ENCODE measurements at regions not wholly inside any gene's neighbourhood (a gene's known extent, or its start where the extent isn't known, plus 50 kb on each side); places are given as distances from the start of the nearest gene placed in this dataset.

GRCh38 chr5:120256376-120256775 is 207.7 kb upstream of the PRR16 start:
- H4K91ac ChIP-seq (ENCODE audit: low read depth, low read length, poor library complexity), result no peak overlapping the region
- H3K27me3 ChIP-seq (ENCODE audit: control insufficient read depth in 3 of 3, insufficient read depth in 3 of 3, low read depth in 1 of 3, low read length in 3 of 3), result no peaks in the 10 kb centered on the region
- no peak overlapping the region for H3K14ac ChIP-seq (ENCODE audit: low read length)
- H3K27ac ChIP-seq (replicated peaks; ENCODE audit: low read length), result no peak overlapping the region
- H3K4me3 ChIP-seq (ENCODE audit: low read length in 2 of 2), result no peak overlapping the region
- no peak overlapping the region for H3K4ac ChIP-seq (ENCODE audit: low read length)
- no peak overlapping the region for H2BK15ac ChIP-seq (ENCODE audit: low read length)
- no peak overlapping the region for H2BK5ac ChIP-seq (ENCODE audit: low read length)
- H3K9ac ChIP-seq (ENCODE audit: low read depth, low read length, poor library complexity), result no peak overlapping the region
- H3K36me3 ChIP-seq (replicated peaks in 1 of 2; ENCODE audit: control insufficient read depth in 2 of 2, insufficient read depth in 2 of 2, low read length in 2 of 2), result no peaks in the 10 kb centered on the region
- H3K4me2 ChIP-seq (ENCODE audit: insufficient read depth, low read length, poor library complexity, severe bottlenecking), result no peak overlapping the region
- no peak overlapping the region for H2BK120ac ChIP-seq (ENCODE audit: low read depth, low read length)
- H3K18ac ChIP-seq (ENCODE audit: low read length), result no peak overlapping the region
- H3K4me1 ChIP-seq (ENCODE audit: control insufficient read depth in 2 of 2, insufficient read depth in 1 of 2, low read depth in 1 of 2, low read length in 2 of 2), result peaks cover 0 to 4% of the 10 kb centered on the region in 2 donors
- H3K79me1 ChIP-seq (ENCODE audit: low read depth, low read length), result no peaks in the 10 kb centered on the region
- no peak overlapping the region for H2AK5ac ChIP-seq (ENCODE audit: low read depth, low read length)
- DNase-seq (ENCODE audit: low spot score), result no peak
- no peak overlapping the region for H4K8ac ChIP-seq (ENCODE audit: low read depth, low read length)
- no peak overlapping the region for H2BK12ac ChIP-seq (ENCODE audit: low read length)
- no peaks in the 10 kb centered on the region for H3K9me3 ChIP-seq (replicated peaks in 1 of 2; ENCODE audit: control insufficient read depth in 2 of 2, insufficient read depth in 1 of 2, low read depth in 1 of 2, low read length in 2 of 2)
- H2AFZ ChIP-seq (ENCODE audit: low read length), result no peak overlapping the region
- WGBS, 2 donors (ENCODE audit: extremely low coverage in 2 of 2, insufficient read length in 2 of 2, insufficient replicate concordance in 1 of 2), result no CpG with 5 or more reads among the region's 1 CpG
- H3K23ac ChIP-seq (ENCODE audit: low read depth, low read length, poor library complexity), result no peak overlapping the region

- Histone ChIP-seq H2AFZ (ENCODE audit: low read length) (peak overlapping the region; percentile 76), H3K18ac (ENCODE audit: low read length) (no peak overlapping the region), H2BK5ac (ENCODE audit: low read length) (no peak overlapping the region), H3K79me1 (ENCODE audit: low read depth, low read length) (no peaks in the 10 kb centered on the region), H3K27me3 (ENCODE audit: control insufficient read depth in 3 of 3, insufficient read depth in 3 of 3, low read depth in 1 of 3, low read length in 3 of 3) (no peaks in the 10 kb centered on the region), H3K27ac (replicated peaks; ENCODE audit: low read length) (no peak overlapping the region), H3K4me3 (ENCODE audit: low read length in 2 of 2) (no peak overlapping the region), H2BK15ac (ENCODE audit: low read length) (no peak overlapping the region), H3K4ac (ENCODE audit: low read length) (no peak overlapping the region), H3K4me1 (ENCODE audit: control insufficient read depth in 2 of 2, insufficient read depth in 1 of 2, low read depth in 1 of 2, low read length in 2 of 2) (peaks cover 0 to 4% of the 10 kb centered on the region in 2 donors), H4K8ac (ENCODE audit: low read depth, low read length) (no peak overlapping the region), H4K91ac (ENCODE audit: low read depth, low read length, poor library complexity) (no peak overlapping the region), H2BK12ac (ENCODE audit: low read length) (no peak overlapping the region), H2AK5ac (ENCODE audit: low read depth, low read length) (no peak overlapping the region), H2BK120ac (ENCODE audit: low read depth, low read length) (no peak overlapping the region), H3K36me3 (replicated peaks in 1 of 2; ENCODE audit: control insufficient read depth in 2 of 2, insufficient read depth in 2 of 2, low read length in 2 of 2) (no peaks in the 10 kb centered on the region), H3K23ac (ENCODE audit: low read depth, low read length, poor library complexity) (no peak overlapping the region), H3K9ac (ENCODE audit: low read depth, low read length, poor library complexity) (no peak overlapping the region), H3K4me2 (ENCODE audit: insufficient read depth, low read length, poor library complexity, severe bottlenecking) (no peak overlapping the region), H3K9me3 (replicated peaks in 1 of 2; ENCODE audit: control insufficient read depth in 2 of 2, insufficient read depth in 1 of 2, low read depth in 1 of 2, low read length in 2 of 2) (no peaks in the 10 kb centered on the region), H3K14ac (ENCODE audit: low read length) (no peak overlapping the region)
- no peak for DNase-seq (ENCODE audit: low spot score)
- no CpG with 5 or more reads among the region's 3 CpGs for WGBS, 2 donors (ENCODE audit: extremely low coverage in 2 of 2, insufficient read length in 2 of 2, insufficient replicate concordance in 1 of 2)
These were observed 206.6 kb upstream of the PRR16 start for GRCh38 chr5:120257358-120257971.

GRCh38 chr5:120258123-120258522 is 206.0 kb upstream of the PRR16 start:
- no peak overlapping the region for H4K91ac ChIP-seq (ENCODE audit: low read depth, low read length, poor library complexity)
- H3K9ac ChIP-seq (ENCODE audit: low read depth, low read length, poor library complexity), result no peak overlapping the region
- H2BK5ac ChIP-seq (ENCODE audit: low read length), result no peak overlapping the region
- H3K4me1 ChIP-seq (ENCODE audit: control insufficient read depth in 2 of 2, insufficient read depth in 1 of 2, low read depth in 1 of 2, low read length in 2 of 2), result peaks cover 0 to 2% of the 10 kb centered on the region in 2 donors
- H2BK12ac ChIP-seq (ENCODE audit: low read length), result no peak overlapping the region
- no peak overlapping the region for H3K27ac ChIP-seq (replicated peaks; ENCODE audit: low read length)
- no peak for DNase-seq (ENCODE audit: low spot score)
- H3K4me3 ChIP-seq (ENCODE audit: low read length in 2 of 2), result no peak overlapping the region
- H3K18ac ChIP-seq (ENCODE audit: low read length), result no peak overlapping the region
- H3K14ac ChIP-seq (ENCODE audit: low read length), result no peak overlapping the region
- H4K8ac ChIP-seq (ENCODE audit: low read depth, low read length), result no peak overlapping the region
- no peak overlapping the region for H2BK15ac ChIP-seq (ENCODE audit: low read length)
- peak overlapping the region; percentile 76 for H2AFZ ChIP-seq (ENCODE audit: low read length)
- H3K4ac ChIP-seq (ENCODE audit: low read length), result no peak overlapping the region
- H3K9me3 ChIP-seq (replicated peaks in 1 of 2; ENCODE audit: control insufficient read depth in 2 of 2, insufficient read depth in 1 of 2, low read depth in 1 of 2, low read length in 2 of 2), result no peaks in the 10 kb centered on the region
- H3K4me2 ChIP-seq (ENCODE audit: insufficient read depth, low read length, poor library complexity, severe bottlenecking), result no peak overlapping the region
- no peak overlapping the region for H2BK120ac ChIP-seq (ENCODE audit: low read depth, low read length)
- no CpG with 5 or more reads among the region's 4 CpGs for whole genome bisulfite sequencing, 2 donors (ENCODE audit: extremely low coverage in 2 of 2, insufficient read length in 2 of 2, insufficient replicate concordance in 1 of 2)
- H2AK5ac ChIP-seq (ENCODE audit: low read depth, low read length), result no peak overlapping the region
- no peak overlapping the region for H3K23ac ChIP-seq (ENCODE audit: low read depth, low read length, poor library complexity)
- H3K27me3 ChIP-seq (ENCODE audit: control insufficient read depth in 3 of 3, insufficient read depth in 3 of 3, low read depth in 1 of 3, low read length in 3 of 3), result no peaks in the 10 kb centered on the region
- H3K36me3 ChIP-seq (replicated peaks in 1 of 2; ENCODE audit: control insufficient read depth in 2 of 2, insufficient read depth in 2 of 2, low read length in 2 of 2), result no peaks in the 10 kb centered on the region
- H3K79me1 ChIP-seq (ENCODE audit: low read depth, low read length), result no peaks in the 10 kb centered on the region

GRCh38 chr5:120260651-120261050 is 203.4 kb upstream of the PRR16 start:
- Histone ChIP-seq H2BK15ac (ENCODE audit: low read length) (no peak overlapping the region), H3K4me1 (ENCODE audit: control insufficient read depth in 2 of 2, insufficient read depth in 1 of 2, low read depth in 1 of 2, low read length in 2 of 2) (no peaks in the 10 kb centered on the region), H3K18ac (ENCODE audit: low read length) (no peak overlapping the region), H4K91ac (ENCODE audit: low read depth, low read length, poor library complexity) (no peak overlapping the region), H3K36me3 (replicated peaks in 1 of 2; ENCODE audit: control insufficient read depth in 2 of 2, insufficient read depth in 2 of 2, low read length in 2 of 2) (no peaks in the 10 kb centered on the region), H2BK12ac (ENCODE audit: low read length) (no peak overlapping the region), H2BK120ac (ENCODE audit: low read depth, low read length) (no peak overlapping the region), H2AFZ (ENCODE audit: low read length) (peak overlapping the region; percentile 5), H3K9ac (ENCODE audit: low read depth, low read length, poor library complexity) (no peak overlapping the region), H3K4me3 (ENCODE audit: low read length in 2 of 2) (no peak overlapping the region), H3K9me3 (replicated peaks in 1 of 2; ENCODE audit: control insufficient read depth in 2 of 2, insufficient read depth in 1 of 2, low read depth in 1 of 2, low read length in 2 of 2) (no peaks in the 10 kb centered on the region), H4K8ac (ENCODE audit: low read depth, low read length) (no peak overlapping the region), H3K23ac (ENCODE audit: low read depth, low read length, poor library complexity) (no peak overlapping the region), H3K4ac (ENCODE audit: low read length) (no peak overlapping the region), H3K14ac (ENCODE audit: low read length) (no peak overlapping the region), H2BK5ac (ENCODE audit: low read length) (no peak overlapping the region), H3K4me2 (ENCODE audit: insufficient read depth, low read length, poor library complexity, severe bottlenecking) (no peak overlapping the region), H3K27ac (replicated peaks; ENCODE audit: low read length) (no peak overlapping the region), H3K79me1 (ENCODE audit: low read depth, low read length) (no peaks in the 10 kb centered on the region), H3K27me3 (ENCODE audit: control insufficient read depth in 3 of 3, insufficient read depth in 3 of 3, low read depth in 1 of 3, low read length in 3 of 3) (no peaks in the 10 kb centered on the region), H2AK5ac (ENCODE audit: low read depth, low read length) (no peak overlapping the region)
- WGBS, 2 donors (ENCODE audit: extremely low coverage in 2 of 2, insufficient read length in 2 of 2, insufficient replicate concordance in 1 of 2), result no CpG with 5 or more reads among the region's 1 CpG
- no peak for DNase-seq (ENCODE audit: low spot score)

All from neuronal stem cell (in vitro differentiated cells).